ENCODE measurements at regions not wholly inside any gene's neighbourhood (a gene's known extent, or its start where the extent isn't known, plus 50 kb on each side); places are given as distances from the start of the nearest gene placed in this dataset.

DNA sequence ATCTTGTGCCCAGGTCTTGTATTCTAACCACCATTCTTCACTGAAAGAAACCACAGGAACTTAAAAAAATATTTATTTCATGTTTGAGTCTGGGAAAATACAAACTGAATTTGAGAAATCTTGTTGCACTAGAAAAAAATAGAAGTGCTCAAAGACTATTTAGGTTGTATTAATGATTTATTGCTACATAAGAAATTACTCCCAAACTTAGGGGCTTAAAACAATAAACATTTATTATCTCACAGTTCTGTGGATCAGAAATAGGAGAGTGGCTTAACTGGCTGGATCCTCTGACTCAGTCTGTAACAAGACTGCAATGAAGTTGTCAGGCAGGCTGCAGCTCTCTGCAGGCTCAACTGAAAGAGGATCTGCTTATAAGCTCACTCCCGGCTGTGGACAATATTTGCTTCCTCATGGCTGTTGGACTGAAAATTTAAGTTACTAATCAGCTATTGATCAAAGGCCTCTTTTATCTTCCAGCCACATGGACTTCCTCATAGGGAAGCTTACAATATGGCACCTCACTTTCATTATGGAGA, 295.4 kb upstream of the FAM241A start:
- no peak for TF ChIP-seq CTCF (IDR thresholded peaks at IDR 0.05)
- no peak for TF ChIP-seq POLR2A (IDR thresholded peaks at IDR 0.05)

Data from right lobe of liver (tissue), 4 donors.